ENCODE measurements at regions not wholly inside any gene's neighbourhood (a gene's known extent, or its start where the extent isn't known, plus 50 kb on each side); places are given as distances from the start of the nearest gene placed in this dataset.

GRCh38 chr7:156534925-156535324, 105.6 kb upstream of the RNF32 start:
- Histone ChIP-seq H4K20me1 (ENCODE audit: insufficient read depth, low read length) (no peaks in the 10 kb centered on the region), H3K4me2 (ENCODE audit: low read length) (no peak overlapping the region), H3K36me3 (ENCODE audit: insufficient read depth, low read length) (no peaks in the 10 kb centered on the region), H3K27ac (ENCODE audit: low read depth, low read length) (no peak overlapping the region), H3K9ac (ENCODE audit: low read length) (no peak overlapping the region), H2AFZ (ENCODE audit: low read depth, low read length) (no peak overlapping the region), H3K79me2 (ENCODE audit: insufficient read depth, low read length) (no peaks in the 10 kb centered on the region), H3K9me3 (ENCODE audit: insufficient read depth, low read depth, low read length) (no peaks in the 10 kb centered on the region), H3K4me1 (ENCODE audit: insufficient read depth, low read length) (no peaks in the 10 kb centered on the region), H3K27me3 (ENCODE audit: insufficient read depth, low read length) (no peaks in the 10 kb centered on the region), H3K4me3 (ENCODE audit: insufficient read depth, low read depth, low read length) (no peak overlapping the region)
- H3K9me3 Mint-ChIP-seq (ENCODE audit: unreplicated experiment), result peaks cover 8% of the 10 kb centered on the region
- no peaks in the 10 kb centered on the region for H3K36me3 Mint-ChIP-seq (ENCODE audit: low read depth, unreplicated experiment)
- TF ChIP-seq EZH2 (IDR thresholded peaks at IDR 0.05; ENCODE audit: insufficient read depth, low read length), result no peak
- no peak for TF ChIP-seq CTCF (IDR thresholded peaks at IDR 0.05; ENCODE audit: insufficient read depth, low read depth, low read length)
- H3K27ac Mint-ChIP-seq (ENCODE audit: unreplicated experiment), result no peak overlapping the region
- H3K4me3 Mint-ChIP-seq (ENCODE audit: unreplicated experiment), result no peak overlapping the region
- peaks cover 12% of the 10 kb centered on the region for H3K27me3 Mint-ChIP-seq (ENCODE audit: low read depth, unreplicated experiment)
- H3K4me1 Mint-ChIP-seq (ENCODE audit: low read depth, unreplicated experiment), result no peaks in the 10 kb centered on the region
- DNase-seq (ENCODE audit: low read depth) (no peak), FAIRE-seq (no peak)

- Mint-ChIP-seq H3K36me3 (ENCODE audit: low read depth, unreplicated experiment) (no peaks in the 10 kb centered on the region), H3K9me3 (ENCODE audit: unreplicated experiment) (peaks cover 8% of the 10 kb centered on the region), H3K27me3 (ENCODE audit: low read depth, unreplicated experiment) (peaks cover 12% of the 10 kb centered on the region), H3K4me3 (ENCODE audit: unreplicated experiment) (no peak overlapping the region), H3K4me1 (ENCODE audit: low read depth, unreplicated experiment) (no peaks in the 10 kb centered on the region), H3K27ac (ENCODE audit: unreplicated experiment) (no peak overlapping the region)
- Histone ChIP-seq H3K4me3 (ENCODE audit: insufficient read depth, low read depth, low read length) (no peak overlapping the region), H4K20me1 (ENCODE audit: insufficient read depth, low read length) (no peaks in the 10 kb centered on the region), H3K36me3 (ENCODE audit: insufficient read depth, low read length) (no peaks in the 10 kb centered on the region), H3K9ac (ENCODE audit: low read length) (no peak overlapping the region), H3K27ac (ENCODE audit: low read depth, low read length) (no peak overlapping the region), H3K4me2 (ENCODE audit: low read length) (no peak overlapping the region), H3K79me2 (ENCODE audit: insufficient read depth, low read length) (no peaks in the 10 kb centered on the region), H3K4me1 (ENCODE audit: insufficient read depth, low read length) (no peaks in the 10 kb centered on the region), H3K27me3 (ENCODE audit: insufficient read depth, low read length) (no peaks in the 10 kb centered on the region), H3K9me3 (ENCODE audit: insufficient read depth, low read depth, low read length) (no peaks in the 10 kb centered on the region), H2AFZ (ENCODE audit: low read depth, low read length) (no peak overlapping the region)
- no peak for DNase-seq (ENCODE audit: low read depth)
- TF ChIP-seq CTCF (IDR thresholded peaks at IDR 0.05; ENCODE audit: insufficient read depth, low read depth, low read length) (no peak), EZH2 (IDR thresholded peaks at IDR 0.05; ENCODE audit: insufficient read depth, low read length) (no peak)
- FAIRE-seq, result no peak
These were observed 106.6 kb upstream of the RNF32 start for GRCh38 chr7:156533964-156534363.

- H3K9me3 ChIP-seq (ENCODE audit: insufficient read depth, low read depth, low read length), result no peaks in the 10 kb centered on the region
- FAIRE-seq (no peak), DNase-seq (ENCODE audit: low read depth) (no peak)
- Mint-ChIP-seq H3K36me3 (ENCODE audit: low read depth, unreplicated experiment) (no peaks in the 10 kb centered on the region), H3K4me3 (ENCODE audit: unreplicated experiment) (no peak overlapping the region), H3K27me3 (ENCODE audit: low read depth, unreplicated experiment) (peaks cover 12% of the 10 kb centered on the region), H3K9me3 (ENCODE audit: unreplicated experiment) (peaks cover 8% of the 10 kb centered on the region), H3K27ac (ENCODE audit: unreplicated experiment) (no peak overlapping the region), H3K4me1 (ENCODE audit: low read depth, unreplicated experiment) (no peaks in the 10 kb centered on the region)
- no peaks in the 10 kb centered on the region for H3K4me1 ChIP-seq (ENCODE audit: insufficient read depth, low read length)
- no peaks in the 10 kb centered on the region for H3K79me2 ChIP-seq (ENCODE audit: insufficient read depth, low read length)
- H3K27ac ChIP-seq (ENCODE audit: low read depth, low read length), result no peak overlapping the region
- H3K4me3 ChIP-seq (ENCODE audit: insufficient read depth, low read depth, low read length), result no peak overlapping the region
- no peak overlapping the region for H3K9ac ChIP-seq (ENCODE audit: low read length)
- no peaks in the 10 kb centered on the region for H4K20me1 ChIP-seq (ENCODE audit: insufficient read depth, low read length)
- H3K36me3 ChIP-seq (ENCODE audit: insufficient read depth, low read length), result no peaks in the 10 kb centered on the region
- TF ChIP-seq CTCF (IDR thresholded peaks at IDR 0.05; ENCODE audit: insufficient read depth, low read depth, low read length) (no peak), EZH2 (IDR thresholded peaks at IDR 0.05; ENCODE audit: insufficient read depth, low read length) (no peak)
- no peaks in the 10 kb centered on the region for H3K27me3 ChIP-seq (ENCODE audit: insufficient read depth, low read length)
- H3K4me2 ChIP-seq (ENCODE audit: low read length), result no peak overlapping the region
- H2AFZ ChIP-seq (ENCODE audit: low read depth, low read length), result no peak overlapping the region
These were observed 107.2 kb upstream of the RNF32 start for GRCh38 chr7:156533420-156533819.
